ENCODE measurements at regions not wholly inside any gene's neighbourhood (a gene's known extent, or its start where the extent isn't known, plus 50 kb on each side); places are given as distances from the start of the nearest gene placed in this dataset.

GRCh38 chr10:84588971-84589370 is 260.6 kb downstream of the CCSER2 start:
- Histone ChIP-seq H3K27me3 (replicated peaks; ENCODE audit: insufficient read depth, low read depth, low read length, poor library complexity) (peaks cover 3% of the 10 kb centered on the region), H3K4me3 (ENCODE audit: low read depth, low read length, poor library complexity, severe bottlenecking) (no peak overlapping the region), H3K4me1 (ENCODE audit: insufficient read depth, low read length, poor library complexity, severe bottlenecking) (no peaks in the 10 kb centered on the region), H3K36me3 (ENCODE audit: insufficient read depth, low read length, poor library complexity, severe bottlenecking) (no peaks in the 10 kb centered on the region), H3K27ac (ENCODE audit: low read depth, low read length, poor library complexity, severe bottlenecking) (no peak overlapping the region), H3K9me3 (ENCODE audit: low read depth, low read length, poor library complexity, severe bottlenecking) (no peaks in the 10 kb centered on the region)
- intact Hi-C loops (cut with micrococcal nuclease; ENCODE audit: unreplicated experiment), result no loop called here
- no peak for DNase-seq (ENCODE audit: low spot score)
- no TSS peak for BruUV-seq (replicated peaks)
- ChIA-PET CTCF (no interaction called here), POLR2A (ENCODE audit: low non-redundant PET) (no interaction called here)
- TF ChIP-seq EZH2 (IDR thresholded peaks at IDR 0.05; ENCODE audit: borderline replicate concordance, low read depth, low read length, poor library complexity, severe bottlenecking), result no peak
- no peak for TF ChIP-seq CTCF (conservative IDR thresholded peaks at IDR 0.05; ENCODE audit: low read depth, low read length)

GRCh38 chr10:84589526-84590205 is 261.3 kb downstream of the CCSER2 start:
- no peak for DNase-seq (ENCODE audit: low spot score)
- Histone ChIP-seq H3K27ac (ENCODE audit: low read depth, low read length, poor library complexity, severe bottlenecking) (no peak overlapping the region), H3K4me1 (ENCODE audit: insufficient read depth, low read length, poor library complexity, severe bottlenecking) (no peaks in the 10 kb centered on the region), H3K4me3 (ENCODE audit: low read depth, low read length, poor library complexity, severe bottlenecking) (no peak overlapping the region), H3K27me3 (replicated peaks; ENCODE audit: insufficient read depth, low read depth, low read length, poor library complexity) (peaks cover 3% of the 10 kb centered on the region), H3K36me3 (ENCODE audit: insufficient read depth, low read length, poor library complexity, severe bottlenecking) (no peaks in the 10 kb centered on the region), H3K9me3 (ENCODE audit: low read depth, low read length, poor library complexity, severe bottlenecking) (no peaks in the 10 kb centered on the region)
- BruUV-seq (replicated peaks), result no TSS peak
- intact Hi-C loops (cut with micrococcal nuclease; ENCODE audit: unreplicated experiment), result no loop called here
- CTCF ChIA-PET, result no interaction called here
- POLR2A ChIA-PET (ENCODE audit: low non-redundant PET), result no interaction called here
- TF ChIP-seq EZH2 (IDR thresholded peaks at IDR 0.05; ENCODE audit: borderline replicate concordance, low read depth, low read length, poor library complexity, severe bottlenecking) (no peak), CTCF (conservative IDR thresholded peaks at IDR 0.05; ENCODE audit: low read depth, low read length) (no peak)

GRCh38 chr10:84590327-84591193 is 262.2 kb downstream of the CCSER2 start:
- ChIA-PET CTCF (no interaction called here), POLR2A (ENCODE audit: low non-redundant PET) (no interaction called here)

More at GRCh38 chr10:84590327-84591193, 262.2 kb downstream of the CCSER2 start:
- peaks cover 3% of the 10 kb centered on the region for H3K27me3 ChIP-seq (replicated peaks; ENCODE audit: insufficient read depth, low read depth, low read length, poor library complexity)
- TF ChIP-seq EZH2 (IDR thresholded peaks at IDR 0.05; ENCODE audit: borderline replicate concordance, low read depth, low read length, poor library complexity, severe bottlenecking) (no peak), CTCF (conservative IDR thresholded peaks at IDR 0.05; ENCODE audit: low read depth, low read length) (no peak)
- H3K9me3 ChIP-seq (ENCODE audit: low read depth, low read length, poor library complexity, severe bottlenecking), result no peaks in the 10 kb centered on the region
- intact Hi-C loops (cut with micrococcal nuclease; ENCODE audit: unreplicated experiment), result no loop called here
- H3K27ac ChIP-seq (ENCODE audit: low read depth, low read length, poor library complexity, severe bottlenecking), result no peak overlapping the region
- H3K4me1 ChIP-seq (ENCODE audit: insufficient read depth, low read length, poor library complexity, severe bottlenecking), result no peaks in the 10 kb centered on the region
- H3K4me3 ChIP-seq (ENCODE audit: low read depth, low read length, poor library complexity, severe bottlenecking), result no peak overlapping the region
- H3K36me3 ChIP-seq (ENCODE audit: insufficient read depth, low read length, poor library complexity, severe bottlenecking), result no peaks in the 10 kb centered on the region
- no TSS peak for BruUV-seq (replicated peaks)
- no peak for DNase-seq (ENCODE audit: low spot score)
